Kidney glomerular epithelial cell (primary cell): ENCODE measurements at regions not wholly inside any gene's neighbourhood (a gene's known extent, or its start where the extent isn't known, plus 50 kb on each side); places are given as distances from the start of the nearest gene placed in this dataset.
"Not testable (repeated sequence)": the region's sequence is repeated elsewhere in the genome, so short reads cannot be mapped to it uniquely, and the experiment has no call there.

Source experiments
- DNase-seq: peaks from one replicate; lab custom pipeline; 2025; lab: John Stamatoyannopoulos, UW

DNA sequence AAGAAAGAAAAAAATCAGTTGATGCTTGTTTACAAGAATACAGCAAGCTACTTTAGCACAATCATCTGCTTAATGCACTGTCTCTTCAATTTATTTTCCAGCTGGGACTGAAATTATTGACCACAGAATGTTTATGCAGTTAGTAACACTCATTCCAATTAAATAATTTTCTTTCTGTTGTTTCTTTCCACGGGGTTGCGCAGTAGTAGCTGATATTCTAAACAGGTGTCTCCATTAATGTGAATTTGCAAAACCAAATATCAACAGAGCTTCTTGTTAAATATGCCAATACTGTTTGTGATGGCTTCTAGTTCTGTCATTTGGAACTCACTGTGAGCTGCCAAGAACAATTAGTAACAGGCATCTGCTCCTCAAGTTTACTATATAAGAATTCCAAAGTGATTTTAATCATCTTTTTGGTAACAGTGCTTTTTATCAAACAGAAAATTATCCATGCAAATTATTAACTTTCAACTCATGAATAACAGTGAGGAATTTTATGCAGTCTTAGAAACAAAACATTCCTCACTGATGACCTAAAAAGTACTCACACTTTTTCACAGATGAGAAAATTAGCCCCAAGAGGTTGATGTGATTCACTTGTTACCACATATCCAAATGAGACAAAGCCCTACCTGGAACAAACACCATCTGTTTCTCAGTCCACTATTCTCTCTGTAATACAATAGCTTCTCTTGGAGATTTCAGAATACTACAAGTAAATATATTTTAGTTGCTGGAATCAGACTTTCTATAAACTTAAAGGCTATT, 567.6 kb upstream of the RGMB start:
- DNase-seq: peak; percentile 97

DNA sequence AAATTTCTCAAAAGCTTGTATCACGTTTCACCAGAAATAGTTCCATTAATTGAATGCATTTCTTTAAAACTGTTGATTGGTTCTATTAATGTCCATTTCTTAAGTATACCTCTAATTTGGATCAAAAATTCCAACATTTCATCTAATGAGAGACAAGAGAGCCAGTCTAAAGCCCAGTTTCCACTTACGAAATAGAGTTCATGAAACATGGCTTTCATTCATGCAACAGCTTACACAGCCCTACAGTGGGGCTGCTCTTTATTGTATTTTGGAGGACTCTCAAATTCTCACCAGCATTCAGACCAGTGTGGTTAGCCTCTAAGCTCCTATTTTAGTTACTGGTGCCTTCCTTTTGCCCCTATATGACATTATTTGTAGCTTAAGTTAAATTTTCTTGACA, 566.9 kb upstream of the RGMB start:
- DNase-seq: peak; percentile 41

DNA sequence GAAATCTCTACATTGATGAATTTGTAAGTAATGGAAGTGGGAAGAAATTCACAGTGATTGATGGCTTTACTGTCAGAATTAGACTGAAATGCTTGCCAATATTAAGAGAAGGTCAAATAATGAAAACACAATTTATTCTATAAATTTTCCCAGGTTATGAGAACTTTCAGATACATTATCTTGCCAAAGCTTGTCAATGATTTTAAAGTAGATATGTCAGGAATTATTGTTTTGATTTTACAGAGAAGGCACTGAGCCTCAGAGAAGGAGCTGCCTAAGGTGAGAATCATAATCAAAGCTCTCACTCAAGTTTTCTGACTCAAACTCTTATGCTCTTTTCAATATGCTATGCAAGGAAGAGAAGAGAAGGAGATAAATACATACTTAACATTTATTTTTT, 564.0 kb upstream of the RGMB start:
- no peak for DNase-seq

DNA sequence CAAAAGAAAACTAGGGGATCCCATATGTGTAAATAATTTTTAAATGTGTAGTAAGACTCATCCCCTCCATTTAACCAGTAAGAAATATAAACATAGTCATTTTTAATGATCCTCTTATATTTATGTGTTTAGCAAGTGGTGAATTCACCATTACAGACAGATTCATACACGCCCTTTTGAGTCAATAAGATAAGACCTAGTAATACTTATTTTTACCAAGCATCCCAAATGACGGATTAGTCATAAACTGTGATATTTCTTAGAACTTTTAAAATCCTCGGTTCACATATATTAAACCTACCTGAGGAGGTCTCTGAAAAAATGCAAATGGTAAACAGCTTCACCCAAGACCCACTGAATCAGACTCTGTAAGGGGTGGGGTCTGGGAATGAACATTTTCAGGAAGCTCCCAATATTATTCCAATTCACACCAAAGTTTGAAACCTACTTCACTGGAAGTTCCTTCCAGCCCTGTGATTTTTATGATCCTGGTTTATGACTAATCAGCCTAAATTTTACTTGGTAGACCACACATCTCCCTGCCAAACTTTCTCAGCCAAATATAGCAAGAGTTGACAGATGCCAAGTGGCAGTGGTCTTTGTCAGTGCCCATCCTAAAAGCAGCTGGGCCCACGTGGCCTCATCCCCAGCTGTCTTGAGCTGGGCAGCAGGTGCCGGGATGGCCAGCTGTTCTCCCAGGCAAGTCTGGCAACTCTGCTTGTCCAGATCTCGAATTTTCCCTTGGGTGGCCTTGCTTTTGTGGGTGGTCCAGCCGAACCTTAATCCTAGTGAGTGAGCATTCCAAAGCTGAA, 559.0 kb upstream of the RGMB start:
- DNase-seq: no peak

DNA sequence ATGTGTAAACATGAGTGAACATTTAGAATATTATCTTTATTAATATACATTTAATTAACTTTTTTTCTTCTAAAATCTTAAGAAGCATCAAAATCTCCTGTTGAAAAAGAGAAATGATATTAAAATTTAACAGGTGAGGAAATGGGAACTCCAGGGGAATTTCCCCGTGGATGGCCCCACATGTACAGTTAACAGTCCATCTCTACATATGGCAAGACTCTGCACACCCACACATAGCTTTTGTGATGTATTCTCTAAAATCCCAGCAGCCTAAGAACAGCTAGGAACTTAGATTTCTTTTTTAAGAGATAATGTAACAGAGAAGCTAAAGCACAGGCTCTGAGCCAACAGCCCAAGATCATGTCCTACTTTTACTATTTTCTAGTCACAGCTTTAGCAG, 556.3 kb upstream of the RGMB start:
- no peak for DNase-seq

DNA sequence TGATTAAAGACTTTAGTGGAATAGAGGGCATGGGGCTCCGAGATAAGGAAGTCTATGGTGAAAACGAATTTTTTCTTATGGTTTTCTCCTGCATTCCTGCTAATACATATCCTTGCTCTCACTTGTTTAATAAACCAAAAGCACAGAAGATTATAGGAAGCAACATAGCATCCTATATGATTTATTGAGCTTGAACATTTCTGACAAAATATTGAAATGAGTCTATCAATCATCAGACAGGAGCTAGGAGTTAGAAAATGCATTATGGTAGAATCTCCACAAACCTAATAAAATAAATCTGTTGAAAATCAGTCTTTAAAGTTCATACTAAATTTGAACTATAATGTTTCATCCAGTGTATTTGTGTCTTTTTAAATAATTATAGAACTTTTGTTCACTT, 554.6 kb upstream of the RGMB start:
- no peak for DNase-seq

DNA sequence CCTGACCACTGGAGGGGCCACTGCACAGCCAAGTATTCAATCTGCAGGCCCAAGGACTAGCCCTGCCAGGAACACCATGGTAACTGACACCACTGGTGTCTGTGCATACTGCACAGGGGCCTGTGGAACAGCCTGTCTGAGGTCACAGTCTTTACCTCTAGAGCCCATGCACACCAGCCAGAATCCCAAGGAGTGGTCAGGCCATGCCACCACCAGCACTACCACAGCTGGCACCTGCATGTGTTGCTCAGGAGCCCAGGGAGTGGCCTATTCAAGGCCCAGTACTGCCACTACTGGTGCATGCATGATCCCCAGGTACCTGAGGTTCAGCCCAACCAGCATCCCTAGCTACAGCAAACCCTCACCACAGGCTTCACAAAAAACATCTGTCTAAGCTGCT, 546.0 kb upstream of the RGMB start:
- DNase-seq: no peak

DNA sequence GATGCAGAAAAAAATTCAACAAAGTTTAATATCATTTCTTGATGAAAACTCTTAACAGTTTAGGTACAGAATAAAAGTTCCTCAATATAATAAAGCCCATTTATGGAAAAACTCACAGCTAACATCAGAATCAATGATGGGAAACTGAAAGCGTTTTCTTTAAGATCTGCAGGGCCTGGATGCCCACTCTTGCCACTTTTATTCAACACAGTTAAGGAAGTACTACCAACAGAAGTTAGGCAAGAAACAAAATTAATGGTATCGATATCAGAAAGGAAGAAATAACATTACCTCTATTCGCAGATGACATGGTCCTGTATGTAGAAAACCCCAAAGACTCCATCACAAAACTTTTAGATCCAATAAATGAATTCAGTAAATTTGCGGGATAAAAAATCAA, 542.4 kb upstream of the RGMB start:
- no peak for DNase-seq

DNA sequence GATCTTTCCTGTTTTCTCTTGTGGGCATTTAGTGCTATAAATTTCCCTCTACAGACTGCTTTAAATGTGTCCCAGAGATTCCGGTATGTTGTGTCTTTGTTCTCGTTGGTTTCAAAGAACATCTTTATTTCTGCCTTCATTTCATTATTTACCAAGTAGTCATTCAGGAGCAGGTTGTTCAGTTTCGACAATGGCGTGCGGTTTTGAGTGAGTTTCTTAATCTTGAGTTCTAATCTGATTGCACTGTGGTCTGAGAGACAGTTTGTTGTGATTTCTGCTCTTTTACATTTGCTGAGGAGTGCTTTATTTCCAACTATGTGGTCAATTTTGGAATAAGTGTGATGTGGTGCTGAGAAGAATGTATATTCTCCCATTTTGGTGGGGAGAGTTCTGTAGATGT, 535.7 kb upstream of the RGMB start:
- DNase-seq: not testable (repeated sequence)

DNA sequence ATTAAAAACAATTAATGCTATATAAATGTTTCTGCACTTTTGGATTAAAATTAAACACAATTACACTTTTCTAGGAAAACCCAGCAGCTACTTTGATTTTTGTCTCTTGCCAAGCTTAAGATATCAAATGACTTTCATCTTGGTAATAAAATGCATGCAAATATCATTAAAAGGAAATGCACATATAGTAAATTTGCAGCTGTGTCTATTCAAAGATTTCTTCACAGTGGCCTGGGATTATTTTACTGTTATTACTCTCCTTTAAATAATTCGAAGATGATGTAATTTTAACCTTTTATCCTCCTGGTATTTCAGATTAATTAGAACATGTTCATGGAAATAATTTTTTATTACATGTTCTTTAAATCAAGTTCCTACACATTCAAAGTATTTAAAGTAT, 529.5 kb upstream of the RGMB start:
- DNase-seq: no peak

DNA sequence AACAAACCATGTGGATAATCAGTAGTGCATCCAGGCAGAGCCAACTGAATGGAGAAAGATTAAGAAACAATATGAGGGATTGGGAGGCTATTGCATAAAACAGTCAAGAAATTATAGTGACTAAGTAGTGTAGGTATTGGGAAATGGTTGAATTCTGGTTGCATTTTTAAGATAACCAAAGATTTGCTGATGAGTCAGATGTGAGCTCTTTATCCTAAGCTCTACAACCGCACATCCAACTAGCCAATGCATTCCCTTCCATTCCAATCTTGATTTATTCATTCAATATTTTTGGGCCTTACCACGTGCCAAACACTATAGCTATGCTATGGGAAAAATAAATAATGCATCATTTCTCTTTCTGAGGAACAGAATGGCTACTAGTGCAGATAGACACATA, 524.5 kb upstream of the RGMB start:
- no peak for DNase-seq

DNA sequence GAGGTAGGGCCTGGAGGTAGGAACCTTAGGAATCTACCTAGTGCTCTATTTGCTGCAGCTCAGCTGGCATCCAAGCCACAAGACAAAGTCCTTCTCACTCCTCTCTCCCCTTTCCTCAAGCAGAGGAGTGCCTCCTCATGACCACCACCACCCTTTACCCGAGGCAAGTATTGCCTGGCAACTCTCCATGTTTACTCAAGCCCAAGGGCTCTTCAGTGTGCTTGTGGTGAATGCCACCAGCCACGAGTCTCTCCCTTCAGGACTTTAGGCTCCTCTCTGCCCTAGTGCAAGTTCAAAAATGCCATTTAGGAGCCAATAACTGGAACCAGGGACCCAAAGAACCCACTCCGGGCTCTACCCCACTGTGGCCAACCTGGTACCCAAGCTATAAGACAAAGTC, 514.5 kb upstream of the RGMB start:
- no peak for DNase-seq

DNA sequence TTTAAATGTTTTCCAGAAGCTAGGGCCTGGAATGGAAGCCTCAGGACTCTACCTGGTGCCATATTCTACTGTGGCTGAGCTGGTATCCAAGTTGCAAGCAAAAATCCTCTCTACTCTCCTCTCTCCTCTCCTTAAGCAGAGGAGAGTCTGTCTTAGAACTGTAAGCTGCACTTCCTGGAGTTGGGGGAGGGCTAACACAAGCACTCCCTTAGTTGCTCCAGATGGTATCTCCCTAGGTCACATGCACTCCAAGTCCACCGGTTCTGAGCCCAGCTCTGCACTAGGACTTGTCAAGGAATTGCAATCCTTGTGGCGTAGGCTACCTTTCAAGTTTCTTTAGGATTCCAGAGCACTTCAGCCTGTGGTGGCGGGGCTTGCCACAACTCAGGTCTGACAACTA, 513.9 kb upstream of the RGMB start:
- no peak for DNase-seq

DNA sequence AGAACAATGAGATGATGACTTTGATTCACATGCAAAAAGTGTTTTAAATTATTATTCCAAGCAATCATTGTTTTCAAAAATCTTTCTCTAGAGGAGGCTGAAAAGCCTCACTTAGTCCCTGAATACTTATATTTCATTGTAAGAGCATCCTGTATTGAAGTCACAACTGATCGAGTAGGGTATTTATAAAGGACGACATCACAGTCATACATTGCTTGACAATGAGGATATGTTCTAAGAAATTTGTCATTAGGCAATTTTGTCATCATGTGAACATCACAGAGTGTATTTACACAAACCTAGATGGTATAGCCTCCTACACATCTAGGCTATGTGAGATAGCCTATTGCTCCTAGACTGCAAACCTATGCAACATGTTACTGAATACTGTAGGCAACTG, 510.4 kb upstream of the RGMB start:
- DNase-seq: no peak

DNA sequence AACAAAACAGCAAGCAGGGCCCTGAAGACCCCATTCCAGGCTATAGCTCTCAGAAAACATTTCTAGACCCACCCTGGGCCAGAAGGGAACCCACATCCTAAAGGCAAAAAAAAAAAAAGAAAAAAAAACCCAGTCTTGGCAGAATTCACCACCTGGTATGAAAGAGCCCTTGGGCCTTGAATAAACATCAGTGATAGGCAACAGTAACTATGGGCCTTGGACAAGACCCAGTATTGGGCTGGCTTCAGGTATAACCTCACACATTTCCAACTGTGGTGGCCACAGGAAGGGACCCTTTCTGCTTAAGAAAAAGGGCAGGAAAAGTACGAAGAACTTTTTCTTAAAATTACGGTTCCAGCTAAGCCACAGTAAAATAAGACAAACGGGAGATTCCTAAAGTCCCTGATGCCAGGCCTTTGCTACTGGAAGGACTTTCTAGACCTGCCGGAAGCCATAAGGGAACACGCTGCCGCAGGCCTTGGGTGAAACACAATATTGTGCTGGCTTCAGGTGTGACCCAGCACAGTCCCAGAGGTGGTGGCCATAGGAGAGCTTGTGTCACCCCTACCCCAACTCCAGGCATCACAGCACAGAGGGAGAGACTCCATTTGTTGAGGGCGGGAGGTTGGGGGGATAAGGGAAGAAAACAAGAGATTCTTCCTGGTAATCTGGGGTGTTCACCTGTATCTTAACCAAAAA, 505.2 kb upstream of the RGMB start:
- DNase-seq: no peak

DNA sequence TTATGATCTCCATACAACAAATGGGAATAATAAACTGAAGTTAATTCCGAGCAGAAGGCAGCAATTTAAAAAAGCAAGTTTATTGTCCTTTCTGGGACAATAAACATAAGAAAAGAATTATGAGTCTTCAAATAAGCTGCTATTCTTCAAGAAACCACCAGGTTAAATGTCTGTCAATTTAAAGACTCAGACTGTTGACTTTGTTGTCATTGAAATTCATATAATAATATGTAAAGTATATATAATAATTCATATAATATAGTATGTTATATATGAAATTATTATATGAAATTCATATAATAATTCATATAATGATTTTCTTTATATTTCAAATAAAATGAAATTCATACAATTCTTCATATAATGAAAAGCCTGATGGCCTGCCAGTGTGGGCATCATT, 497.5 kb upstream of the RGMB start:
- DNase-seq: no peak

DNA sequence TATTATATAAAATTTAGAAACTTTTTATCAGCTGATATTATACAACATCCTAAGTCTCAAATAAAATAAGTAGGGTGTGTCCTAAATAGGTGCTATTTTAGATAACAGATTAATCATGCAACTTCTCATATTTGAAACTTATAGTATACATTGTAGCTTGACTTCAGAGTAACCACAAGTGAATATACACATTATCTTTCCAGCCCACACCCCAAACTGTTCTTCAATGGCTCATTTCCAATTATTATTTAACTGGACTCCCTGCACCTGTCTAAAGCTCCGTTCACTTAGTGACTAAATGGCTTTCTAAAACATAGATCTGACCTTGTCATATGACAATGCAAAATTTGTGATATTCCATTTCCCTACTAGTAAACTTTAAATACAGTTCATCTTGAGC, 490.9 kb upstream of the RGMB start:
- DNase-seq: no peak

DNA sequence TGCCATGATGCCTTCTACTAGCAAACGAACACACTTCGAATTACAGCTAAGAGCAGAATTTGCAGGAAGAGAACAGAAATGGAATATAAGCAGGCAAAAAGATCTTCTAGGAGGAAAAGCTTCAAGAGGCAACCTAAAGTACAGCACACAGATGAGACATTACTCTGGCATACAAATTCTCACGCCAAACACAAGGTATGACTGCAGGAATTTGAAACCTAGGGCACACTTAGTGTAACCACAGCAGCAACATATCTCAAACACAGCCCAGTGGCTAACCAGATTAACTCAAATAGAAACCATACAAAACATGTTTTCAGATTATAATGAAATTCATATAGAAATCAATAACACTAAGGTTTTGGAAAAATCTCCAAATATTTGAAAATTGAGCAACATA, 481.0 kb upstream of the RGMB start:
- no peak for DNase-seq

DNA sequence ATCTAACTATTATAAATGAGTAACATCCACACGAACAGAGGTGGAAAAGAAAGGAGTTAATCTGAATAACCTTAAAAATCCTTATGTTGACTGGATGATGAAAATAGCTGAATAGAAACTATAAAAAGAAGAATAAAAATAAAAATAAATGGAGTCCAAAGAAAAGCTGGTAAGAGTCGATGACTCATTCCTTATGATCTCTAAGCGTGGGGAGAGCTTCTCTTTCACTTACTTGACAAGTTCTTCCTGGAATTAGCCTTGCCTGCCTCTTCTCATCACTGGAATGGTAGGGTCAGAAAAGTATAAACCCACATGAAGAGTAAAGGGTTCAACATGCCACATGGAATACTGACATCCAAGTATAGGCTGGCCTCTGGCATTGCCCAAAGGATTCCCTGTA, 477.0 kb upstream of the RGMB start:
- DNase-seq: no peak

DNA sequence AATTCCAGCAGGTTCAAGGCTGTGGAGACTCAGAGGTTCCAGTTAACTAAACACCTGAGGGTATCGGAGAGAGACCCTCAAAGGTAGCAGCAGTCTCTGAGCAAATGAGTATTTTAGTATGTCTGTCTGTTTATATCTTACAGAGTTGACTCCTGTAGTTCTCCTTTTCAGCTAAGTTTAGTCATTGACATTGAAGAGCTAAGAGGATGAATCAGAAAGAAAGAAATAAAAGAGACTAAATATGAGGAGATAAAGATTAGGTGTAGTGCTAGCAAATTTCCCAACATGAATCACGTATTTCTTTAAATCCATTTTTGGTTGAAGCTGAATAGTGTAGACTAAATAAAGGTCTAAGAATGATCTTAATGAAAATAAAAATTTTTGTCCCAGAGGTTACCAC, 474.0 kb upstream of the RGMB start:
- DNase-seq: no peak

DNA sequence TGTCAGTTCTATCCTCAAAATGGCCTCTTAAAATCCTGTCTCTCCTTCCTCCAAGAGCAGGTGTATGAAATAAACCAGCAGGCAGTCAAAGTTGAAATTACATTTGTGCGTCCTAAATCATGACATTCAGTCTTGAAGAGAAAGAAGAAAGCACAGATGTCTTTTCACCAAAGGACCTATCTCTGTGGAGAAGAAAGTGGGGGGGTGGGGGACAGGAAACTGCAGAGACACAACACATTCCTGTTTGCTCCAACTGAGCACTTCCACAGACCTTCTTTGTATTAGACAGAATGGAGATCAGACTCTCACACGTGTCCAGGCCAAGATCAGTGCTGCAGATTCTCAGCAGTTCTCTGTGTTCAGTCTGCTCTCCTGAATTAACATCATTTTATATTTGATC, 471.9 kb upstream of the RGMB start:
- DNase-seq: no peak

DNA sequence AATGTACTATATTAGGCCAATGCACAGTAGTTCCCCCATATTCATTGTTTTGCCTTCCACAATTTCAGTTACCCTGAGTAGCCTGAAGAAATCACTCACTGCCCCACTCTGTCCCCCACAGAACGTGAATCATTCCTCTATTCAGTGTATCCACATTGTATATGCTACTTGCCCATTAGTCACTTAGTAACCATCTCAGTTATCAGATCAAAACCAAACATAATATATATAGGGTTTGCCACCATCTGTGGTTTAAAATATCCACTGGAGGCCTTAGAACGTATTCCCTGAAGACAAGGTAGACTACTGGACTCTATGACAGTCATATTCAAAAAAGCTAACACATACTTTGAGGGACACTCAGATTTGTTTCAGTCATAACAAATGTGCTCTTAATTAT, 465.7 kb upstream of the RGMB start:
- peak; percentile 36 for DNase-seq

DNA sequence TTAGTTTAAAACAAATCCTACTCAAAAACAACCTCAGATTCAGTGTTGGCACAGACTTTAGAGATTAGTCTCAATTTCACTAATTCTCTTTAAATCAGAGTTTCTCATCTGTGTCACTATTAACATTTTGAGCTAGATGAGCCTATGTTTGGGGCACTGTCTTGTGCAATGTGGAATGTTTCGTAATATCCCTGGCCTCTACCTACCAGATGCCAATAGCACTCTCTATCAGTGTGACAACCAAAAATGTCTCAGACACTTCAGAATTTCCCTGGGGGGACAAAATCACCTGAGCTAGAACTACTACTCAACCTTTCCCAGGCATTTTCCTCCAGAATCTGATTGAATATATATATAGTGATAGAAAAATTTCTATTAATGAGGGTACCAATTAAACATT, 465.2 kb upstream of the RGMB start:
- DNase-seq: no peak
